Kasumi-1 (cell line): ENCODE measurements at regions not wholly inside any gene's neighbourhood (a gene's known extent, or its start where the extent isn't known, plus 50 kb on each side); places are given as distances from the start of the nearest gene placed in this dataset.
A peak's percentile ranks its signal among the peaks of the same experiment; 100 is the strongest.
"Not testable (repeated sequence)": the region's sequence is repeated elsewhere in the genome, so short reads cannot be mapped to it uniquely, and the experiment has no call there.

Source experiments
- DNase-seq, 2 experiments: peaks; one replicate each; lab custom pipeline; 2025; lab: John Stamatoyannopoulos, UW

DNA sequence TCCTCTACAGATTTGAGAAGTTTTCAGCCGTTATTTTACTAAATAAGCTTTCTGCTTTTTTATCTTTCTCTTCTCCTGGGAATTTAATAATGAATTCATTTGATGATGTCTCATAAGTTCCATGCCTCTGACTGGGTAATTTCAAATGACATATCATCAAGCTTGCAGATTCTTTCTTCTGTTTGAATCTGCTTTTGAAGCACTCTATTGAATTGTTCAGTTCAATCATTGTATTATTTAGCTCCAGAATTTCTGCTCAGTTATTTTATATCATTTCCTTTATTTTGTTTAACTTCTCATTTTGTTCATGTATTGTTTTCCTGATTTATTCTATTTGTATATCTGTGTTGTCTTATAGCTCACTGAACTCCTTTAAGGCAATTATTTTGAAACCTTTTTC lies 196.9 kb upstream of the CNTNAP2 start:
- DNase-seq, result no peak

DNA sequence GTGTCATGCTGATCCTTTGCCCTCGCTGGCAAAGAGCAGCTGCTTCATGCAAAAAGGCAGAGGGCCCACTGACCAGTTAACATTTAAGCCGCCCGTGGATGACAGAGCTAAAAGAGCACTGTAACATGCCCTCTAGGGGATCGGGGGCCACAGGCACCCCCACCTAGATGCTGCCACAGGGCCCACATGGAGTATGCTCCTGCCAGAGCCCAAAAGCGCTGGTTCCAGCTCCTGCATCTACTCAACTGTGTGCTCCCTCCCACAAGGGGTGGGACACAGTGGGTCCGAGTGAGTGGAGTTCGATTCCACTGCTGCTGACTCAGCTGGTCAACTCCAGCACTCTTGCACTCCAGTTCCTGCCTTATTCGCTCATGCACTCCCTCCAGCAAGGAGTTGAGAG lies 199.8 kb upstream of the CNTNAP2 start:
- DNase-seq, result no peak

DNA sequence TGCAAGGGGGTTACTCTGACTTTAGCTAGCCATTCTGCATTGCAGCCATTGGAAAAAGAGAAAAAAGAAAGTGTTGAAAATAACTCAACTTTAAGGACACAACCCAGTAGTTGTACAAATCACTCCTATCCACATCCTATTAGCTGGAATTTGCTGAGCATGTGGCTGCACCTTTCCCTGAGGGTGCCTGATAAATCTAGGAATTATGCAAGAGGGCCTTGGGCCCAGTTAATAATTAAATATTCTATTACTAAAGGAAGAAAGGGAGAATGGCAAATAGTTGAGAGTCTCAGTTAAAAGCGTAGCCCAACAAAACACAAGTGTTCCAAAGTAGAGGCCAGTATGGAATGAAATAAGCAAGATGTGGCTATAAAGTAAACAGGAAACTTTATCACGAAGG lies 200.9 kb upstream of the CNTNAP2 start:
- DNase-seq, result no peak

DNA sequence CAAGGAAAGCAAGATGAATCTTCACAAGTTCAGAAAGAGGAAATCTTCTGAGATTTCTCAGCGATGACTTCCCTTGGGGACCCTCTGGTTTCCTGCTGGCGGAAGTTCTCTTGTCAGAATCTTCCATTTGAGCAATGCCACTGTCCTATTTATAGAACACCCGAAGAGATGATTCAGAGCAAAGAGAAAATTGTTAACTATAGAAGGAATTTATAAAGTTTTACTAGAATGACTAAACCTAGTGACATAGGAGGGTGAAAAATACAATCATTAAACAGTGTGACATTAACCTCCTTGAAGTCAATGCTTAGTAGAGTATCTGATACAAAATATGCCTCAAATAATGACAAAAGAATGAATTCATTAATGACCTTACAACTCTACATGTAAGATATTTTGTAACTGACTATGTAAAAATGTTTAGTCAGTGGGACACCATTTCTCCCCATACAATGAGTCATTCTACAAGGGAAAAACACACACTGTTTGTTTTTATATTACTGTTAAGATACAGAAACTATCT lies 206.5 kb upstream of the CNTNAP2 start:
- DNase-seq, result peak; percentile 95 to 96

DNA sequence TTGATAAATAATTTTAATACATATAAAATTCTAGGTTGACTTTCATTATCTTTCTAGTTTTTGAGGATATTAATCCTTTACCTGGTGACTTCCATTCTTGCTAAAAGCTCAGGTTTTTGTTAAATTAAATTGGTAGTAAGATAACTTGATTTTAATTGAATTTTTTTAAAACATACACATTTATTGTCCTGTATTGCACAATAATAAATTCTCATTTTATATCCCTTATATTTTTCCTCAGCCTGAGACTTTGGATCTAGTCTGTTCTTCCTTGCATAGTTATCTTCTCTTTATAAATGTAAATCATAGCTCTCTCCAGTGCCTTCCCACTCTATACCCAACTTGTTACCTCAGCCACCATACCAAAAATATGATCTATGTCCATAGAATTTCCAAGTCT lies 212.9 kb upstream of the CNTNAP2 start:
- DNase-seq, result no peak

DNA sequence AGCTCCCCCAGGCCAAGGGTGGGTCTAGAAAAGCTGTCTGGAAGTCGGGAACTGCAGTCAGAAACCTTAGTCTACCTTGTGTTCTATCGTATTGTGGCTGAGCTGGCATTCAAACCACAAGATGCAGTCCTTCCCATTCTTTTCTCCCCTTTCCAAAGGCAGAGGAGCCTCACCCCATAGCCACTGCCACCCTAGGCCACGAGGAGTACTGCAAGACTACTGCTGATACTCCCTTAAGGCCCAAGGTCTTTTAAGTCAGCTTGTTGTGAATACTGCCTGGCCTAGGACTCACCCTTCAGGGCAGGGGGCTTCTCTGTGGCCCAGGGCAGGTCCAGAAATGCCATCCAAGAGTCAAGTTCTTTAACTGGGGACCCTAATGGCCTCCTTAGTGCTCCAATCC lies 214.5 kb upstream of the CNTNAP2 start:
- no peak for DNase-seq

DNA sequence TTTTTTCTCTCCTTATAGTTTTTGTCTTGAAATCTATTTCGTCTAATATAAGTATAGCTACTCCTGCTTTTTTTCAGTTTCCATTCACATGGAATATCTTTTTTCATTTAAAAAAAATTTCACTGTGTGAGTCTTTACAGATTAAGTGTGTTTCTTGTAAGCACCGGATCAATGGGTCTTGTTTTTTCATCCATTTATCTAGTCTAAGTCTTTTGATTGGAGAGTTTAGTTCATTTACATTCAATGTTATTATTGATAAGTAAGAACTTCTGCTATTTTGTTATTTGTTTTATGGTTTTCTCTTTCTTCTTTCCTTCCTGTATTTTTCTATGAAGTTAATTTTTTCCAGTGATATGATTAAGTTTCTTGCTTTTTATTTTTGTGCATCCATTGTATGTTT lies 216.7 kb upstream of the CNTNAP2 start:
- no peak for DNase-seq

DNA sequence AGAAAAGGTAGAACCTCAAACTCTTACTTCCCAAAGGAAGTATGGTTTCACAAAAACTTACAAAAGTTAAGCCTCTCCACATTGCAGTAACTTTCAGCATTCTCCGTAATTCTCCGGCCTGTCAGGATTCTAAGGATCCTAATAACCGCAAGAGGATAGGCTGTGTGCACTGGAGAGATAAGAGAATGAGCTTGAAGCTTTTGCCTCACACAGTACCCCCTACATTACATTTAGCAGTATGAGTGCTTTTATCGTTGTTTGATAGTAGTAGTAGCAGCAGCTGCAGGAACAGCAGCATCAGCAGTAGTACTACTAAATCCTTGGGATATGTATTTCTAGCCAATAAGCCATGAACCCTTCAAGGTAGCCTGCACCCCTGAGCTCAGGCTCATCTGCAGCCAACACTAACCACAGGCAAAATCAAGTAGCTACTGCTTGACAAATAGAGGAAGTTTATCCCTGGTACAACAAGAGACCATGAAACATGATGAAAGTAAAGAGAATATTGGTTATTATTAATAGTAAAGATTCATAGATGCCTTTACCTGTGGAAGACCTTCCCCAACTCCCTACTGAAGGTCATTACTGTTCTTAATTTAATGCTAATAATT lies 222.6 kb upstream of the CNTNAP2 start:
- peak; percentile 8 to 43 for DNase-seq

DNA sequence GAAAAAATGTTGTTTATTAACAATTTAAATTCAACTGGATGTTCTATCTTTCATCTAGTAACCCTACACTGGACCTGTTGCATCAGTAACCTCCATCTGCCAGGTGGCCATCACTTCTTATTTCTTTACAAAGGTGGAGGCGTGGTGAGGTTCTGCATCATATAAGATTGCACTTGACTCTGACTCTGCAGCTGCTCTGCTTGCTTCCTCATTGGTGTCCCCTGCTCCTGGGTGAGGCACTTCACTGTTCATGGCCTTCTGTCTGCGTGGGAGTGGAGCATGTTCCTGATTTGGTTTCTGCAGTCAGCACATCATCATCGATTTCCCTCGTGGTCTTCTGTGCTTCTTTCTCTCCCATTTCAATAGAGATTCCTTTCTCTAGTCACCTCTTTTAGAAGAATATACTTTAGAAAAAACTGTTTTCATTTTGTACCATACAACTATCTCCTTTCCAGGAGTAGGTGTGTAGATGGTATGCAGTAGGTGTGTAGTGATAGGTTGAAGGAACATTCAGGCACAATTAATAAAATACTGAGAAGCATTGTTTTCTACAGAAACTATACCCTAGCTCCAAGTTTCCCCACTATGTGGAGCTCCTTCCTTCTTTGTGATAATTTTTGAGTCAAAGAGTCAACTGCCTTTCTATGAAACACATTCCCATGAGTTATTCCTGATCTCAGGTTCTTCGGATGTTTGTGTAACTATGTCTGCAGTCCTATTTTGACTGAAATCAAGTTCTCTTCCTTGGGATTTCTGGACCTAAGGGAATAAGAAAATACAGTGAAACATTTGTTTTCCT lies 231.7 kb upstream of the CNTNAP2 start:
- DNase-seq, result peak; percentile 17 to 20

DNA sequence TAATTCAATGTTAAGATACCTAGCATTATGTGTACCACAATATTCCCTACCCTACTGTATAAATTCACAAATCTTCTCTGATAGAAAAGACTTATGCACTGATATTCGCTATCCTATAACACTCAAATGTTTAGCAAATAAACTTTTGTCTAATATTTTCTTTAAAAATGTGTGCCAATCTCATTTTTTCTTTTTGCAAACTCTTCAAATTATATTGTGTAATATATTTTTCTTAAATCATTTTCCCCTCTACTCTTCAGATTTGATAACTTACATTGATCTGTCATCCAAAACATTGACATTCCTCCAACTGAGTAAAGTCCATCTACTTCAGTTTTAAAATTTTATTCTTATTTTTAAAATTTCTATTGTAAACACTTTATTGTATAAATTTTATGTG lies 240.2 kb upstream of the CNTNAP2 start:
- DNase-seq, result no peak

DNA sequence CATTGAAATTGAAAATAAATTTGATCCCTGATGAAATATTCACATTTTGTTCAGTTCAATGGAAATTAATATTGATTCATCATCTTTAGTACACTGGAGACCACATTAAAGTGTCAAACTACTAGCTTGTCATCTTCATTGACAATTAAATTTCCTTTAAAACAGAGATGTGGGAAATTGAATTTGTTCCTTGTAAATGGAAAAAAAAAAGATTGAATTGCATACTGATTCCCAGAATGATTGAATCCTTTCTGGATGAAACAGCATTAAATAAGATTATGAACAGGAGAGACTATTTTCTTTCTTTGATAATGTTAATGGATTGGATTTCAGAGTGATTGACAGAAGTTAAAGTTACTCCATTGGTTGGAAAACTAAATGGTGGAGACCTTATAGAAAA lies 241.3 kb upstream of the CNTNAP2 start:
- DNase-seq, result no peak

DNA sequence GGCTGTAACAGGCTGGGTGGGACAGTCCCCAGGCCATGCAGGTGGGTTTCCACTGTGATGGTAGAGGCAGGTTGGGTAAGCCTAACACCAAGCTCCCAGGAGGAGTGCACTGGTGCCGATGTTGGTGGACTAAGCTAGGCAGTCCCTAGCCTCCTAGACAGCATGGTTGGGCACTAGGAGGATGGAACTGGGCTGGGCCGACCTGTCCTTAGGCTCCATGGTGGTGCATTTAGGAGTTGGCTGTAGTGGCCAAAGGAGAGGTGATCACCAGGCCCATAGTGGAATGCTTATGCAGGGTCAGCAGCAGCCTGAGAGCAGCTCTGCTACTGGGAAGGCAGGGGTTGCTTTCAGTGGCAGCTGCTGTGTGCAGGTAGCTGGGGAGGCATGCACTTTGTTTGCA lies 247.7 kb upstream of the CNTNAP2 start:
- DNase-seq, result no peak

DNA sequence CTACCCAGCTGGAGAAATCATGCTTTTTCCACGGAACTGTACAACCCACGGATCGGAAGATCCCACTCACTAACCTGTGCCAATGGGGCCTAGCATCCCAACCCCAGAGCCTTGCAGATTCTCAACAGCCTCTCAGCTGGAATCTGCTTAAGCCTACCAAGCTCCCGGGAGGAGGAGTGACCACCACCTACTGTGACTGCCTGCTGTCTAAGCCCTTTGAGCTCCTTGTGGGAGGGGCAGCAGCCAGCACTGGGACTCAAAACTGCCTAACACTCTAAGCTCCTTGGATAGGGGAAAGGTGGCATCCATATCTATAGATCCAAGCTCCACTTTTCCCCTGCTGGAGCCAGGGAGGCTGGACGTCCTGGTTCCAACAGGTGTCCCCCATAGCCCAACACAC lies 254.4 kb upstream of the CNTNAP2 start:
- no peak for DNase-seq

DNA sequence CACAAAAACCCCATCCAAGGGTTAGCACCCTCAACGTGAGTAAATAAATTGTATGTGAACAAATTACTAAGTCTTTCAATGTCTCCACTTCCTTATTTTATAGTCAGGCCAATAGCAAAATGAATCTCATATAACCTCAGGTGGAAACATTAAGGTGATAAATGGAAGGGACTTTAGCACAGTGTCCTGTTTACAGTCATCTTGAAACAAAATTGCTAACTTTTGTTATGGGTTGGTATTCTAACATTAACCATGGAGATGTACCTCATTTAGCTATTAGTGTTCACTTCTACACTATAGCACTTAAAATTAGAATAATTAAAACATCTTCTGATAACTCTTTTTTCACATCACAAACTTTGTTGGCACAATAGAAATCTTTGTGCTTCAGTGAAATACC lies 255.8 kb upstream of the CNTNAP2 start:
- DNase-seq, result no peak

DNA sequence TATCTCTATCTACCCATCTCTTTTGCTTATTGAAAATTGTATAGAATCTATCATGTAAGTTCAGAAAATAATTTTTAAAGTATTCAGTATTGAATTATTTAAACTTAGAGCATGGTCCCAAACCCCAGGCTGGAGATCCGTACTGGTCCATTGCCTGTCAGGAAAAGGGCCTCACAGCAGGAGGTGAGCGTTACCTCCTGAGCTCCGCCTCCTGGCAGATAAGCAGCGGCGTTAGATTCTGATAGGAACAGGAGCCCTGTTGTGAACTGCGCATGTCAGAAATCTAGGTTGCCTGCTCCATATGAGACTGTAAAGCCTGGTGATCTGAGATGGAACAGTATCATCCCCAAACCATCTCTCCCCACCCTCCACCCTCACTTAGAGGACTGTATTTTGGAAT lies 266.0 kb upstream of the CNTNAP2 start:
- no peak for DNase-seq

DNA sequence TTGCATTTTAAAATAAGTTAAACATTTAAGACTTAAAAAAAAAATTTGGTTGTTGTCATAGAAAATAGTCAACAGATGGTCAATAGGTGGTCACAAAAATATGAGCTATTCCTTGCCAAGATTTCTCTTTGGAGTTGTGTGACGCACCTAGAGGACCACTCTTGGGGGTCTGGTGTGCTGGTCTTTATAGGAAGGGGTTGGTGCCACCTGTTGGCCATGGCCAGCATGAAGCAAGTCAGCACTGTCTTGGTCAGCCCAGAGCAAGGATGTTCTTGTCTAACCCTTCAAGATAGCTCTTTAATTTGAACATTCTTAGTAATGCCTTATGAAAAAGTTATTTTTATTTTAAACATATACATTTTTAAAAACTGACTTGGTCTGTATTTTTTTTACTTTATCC lies 267.9 kb upstream of the CNTNAP2 start:
- peak; percentile 4 for DNase-seq

DNA sequence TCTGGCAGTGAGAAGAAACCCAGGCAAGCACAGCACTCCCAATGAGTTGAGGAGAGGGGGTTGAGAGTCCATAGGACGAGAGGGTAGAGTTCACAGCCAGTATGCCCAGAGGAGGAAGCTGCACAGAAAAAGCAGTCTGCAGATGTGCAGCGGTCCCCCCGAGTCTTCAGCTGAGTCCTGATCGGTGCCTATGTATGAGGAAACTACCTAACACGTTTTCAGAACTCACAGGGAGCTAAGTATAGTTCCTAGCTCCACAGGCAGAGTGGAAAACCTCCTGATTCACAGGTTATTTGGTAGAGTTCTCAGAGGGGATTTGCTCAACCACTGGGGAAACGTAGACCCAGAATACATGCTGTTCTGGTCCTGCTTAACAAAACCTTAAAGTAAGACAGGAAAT lies 271.3 kb upstream of the CNTNAP2 start:
- no peak for DNase-seq

DNA sequence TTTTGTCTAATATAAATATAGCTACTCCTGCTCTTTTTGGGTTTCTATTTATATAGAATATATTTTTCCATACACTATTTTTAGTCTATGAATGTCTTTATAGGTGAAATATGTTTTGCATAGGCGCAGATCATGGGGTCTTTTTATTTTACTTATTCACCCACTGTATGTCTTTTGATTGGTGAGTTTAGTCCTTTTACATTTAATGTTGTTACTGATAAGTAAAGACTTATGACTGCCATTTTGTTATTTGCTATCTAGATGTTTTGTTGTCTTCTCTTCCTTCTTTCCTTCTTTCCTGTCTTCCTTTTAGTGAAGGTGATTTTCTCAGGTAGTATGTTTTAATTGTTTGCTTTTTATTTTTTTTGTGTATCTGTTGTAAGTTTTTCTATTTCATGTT lies 276.8 kb upstream of the CNTNAP2 start:
- no peak for DNase-seq

DNA sequence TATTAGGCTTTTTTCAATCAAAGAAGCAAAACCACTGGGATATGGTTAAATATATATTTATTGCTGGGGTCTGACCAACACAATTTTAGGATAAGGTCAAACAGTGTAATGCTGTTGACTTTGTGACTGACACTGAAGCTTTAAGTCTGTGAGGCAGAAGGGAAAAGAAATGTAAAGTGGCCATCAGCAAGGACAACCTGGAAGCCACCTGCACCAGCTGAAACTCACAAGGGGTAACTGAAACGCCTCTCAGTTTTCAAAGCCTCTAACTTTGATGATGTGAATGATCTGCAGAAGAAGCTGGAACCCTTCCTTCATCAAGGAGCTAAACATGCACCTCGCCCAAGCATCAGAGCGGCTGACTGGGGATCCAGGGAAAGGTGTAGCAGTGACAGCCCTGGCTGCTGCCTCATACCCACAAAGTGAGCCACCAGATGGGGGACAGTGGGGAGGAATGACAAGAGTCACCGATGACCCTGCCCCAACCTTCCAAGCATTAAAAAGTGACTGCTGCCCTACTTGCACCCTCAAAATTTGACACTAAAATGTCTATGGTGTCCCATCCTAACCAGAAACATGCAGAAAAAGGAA lies 284.9 kb upstream of the CNTNAP2 start:
- no peak for DNase-seq

DNA sequence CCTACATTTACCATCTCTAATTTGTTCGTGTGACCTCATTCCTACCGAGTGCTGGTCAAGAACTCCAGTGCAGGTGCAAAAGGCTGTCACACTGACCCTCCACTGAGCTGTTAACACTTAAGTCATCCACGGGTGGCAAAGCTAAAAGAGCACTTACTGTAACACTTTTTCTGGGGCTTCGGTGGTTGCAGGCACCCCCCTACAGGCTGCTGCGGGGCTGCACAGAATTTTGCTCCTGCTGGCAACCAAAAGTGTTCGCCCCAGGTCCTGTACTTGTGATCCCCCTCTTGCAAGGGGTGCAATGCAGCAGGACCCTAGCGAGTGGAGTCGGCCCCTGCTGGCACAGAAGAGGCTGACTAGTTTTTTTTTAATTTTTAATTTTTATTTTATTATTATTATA lies 298.9 kb upstream of the CNTNAP2 start:
- no peak for DNase-seq

DNA sequence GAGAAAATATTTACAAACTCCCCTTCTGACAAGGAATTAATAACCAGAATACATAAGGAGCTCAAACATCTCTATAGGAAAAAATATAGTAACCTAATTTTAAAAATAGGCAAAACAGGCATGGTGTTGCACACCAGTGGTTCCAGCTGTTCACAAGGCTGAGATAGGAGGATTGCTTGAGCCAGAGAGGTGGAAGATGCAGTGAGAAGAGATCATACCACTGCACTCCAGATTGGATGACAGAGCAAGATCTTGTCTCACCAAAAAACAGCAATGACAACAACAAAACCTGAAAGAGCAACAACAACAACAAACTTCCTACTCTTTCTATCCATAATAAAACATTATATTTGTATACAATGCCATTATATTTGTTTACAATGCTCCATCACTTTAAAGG lies 304.4 kb upstream of the CNTNAP2 start:
- DNase-seq, result no peak

DNA sequence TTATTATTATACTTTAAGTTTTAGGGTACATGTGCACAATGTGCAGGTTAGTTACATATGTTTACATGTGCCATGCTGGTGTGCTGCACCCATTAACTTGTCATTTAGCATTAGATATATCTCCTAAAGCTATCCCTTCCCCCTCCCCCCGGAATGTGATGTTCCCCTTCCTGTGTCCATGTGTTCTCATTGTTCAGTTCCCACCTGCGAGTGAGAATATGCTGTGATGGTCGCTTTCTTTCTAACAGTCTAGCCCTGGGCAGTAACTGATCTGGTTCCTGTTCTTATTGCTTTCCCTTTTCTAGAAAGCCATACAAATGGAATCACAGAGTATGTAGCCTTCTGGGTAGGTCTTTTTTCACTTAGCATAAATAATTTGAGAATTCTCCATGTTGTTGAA lies 311.1 kb upstream of the CNTNAP2 start:
- DNase-seq, result not testable (repeated sequence)

DNA sequence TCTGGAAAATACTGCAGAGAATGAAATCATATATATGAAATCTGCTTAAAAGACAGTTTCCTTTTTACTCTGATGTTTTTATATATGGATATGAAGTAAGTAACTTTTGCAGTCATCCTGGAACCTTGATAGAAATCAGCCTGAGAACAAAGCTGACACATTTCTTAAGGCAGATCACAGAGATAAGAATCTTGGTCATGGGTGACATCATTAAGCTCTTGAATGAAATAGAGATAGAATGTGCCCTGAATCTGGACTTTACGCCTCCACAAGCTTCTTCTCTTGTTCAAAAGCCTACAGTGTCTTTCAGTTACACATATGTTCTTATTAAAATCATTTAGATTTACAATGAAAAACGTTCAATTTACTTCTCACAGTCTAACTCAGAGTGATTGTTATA lies 319.1 kb upstream of the CNTNAP2 start:
- no peak for DNase-seq
